NCI-H2081 (cell line): ENCODE measurements at regions not wholly inside any gene's neighbourhood (a gene's known extent, or its start where the extent isn't known, plus 50 kb on each side); places are given as distances from the start of the nearest gene placed in this dataset.
"Not testable (repeated sequence)": the region's sequence is repeated elsewhere in the genome, so short reads cannot be mapped to it uniquely, and the experiment has no call there.

Experiments used
- DNase-seq, 2 experiments: peaks; one replicate each; lab custom pipeline; 2025; lab: John Stamatoyannopoulos, UW

- DNase-seq = no peak
Observed at GRCh38 chr22:49697047-49697446, 130.6 kb downstream of the BRD1 start.

- no peak for DNase-seq
Observed at GRCh38 chr22:49694462-49695260, 133.0 kb downstream of the BRD1 start.

GRCh38 chr22:49693848-49694247 is 133.8 kb downstream of the BRD1 start:
- DNase-seq = no peak

- no peak for DNase-seq
Observed at GRCh38 chr22:49693416-49693815, 134.3 kb downstream of the BRD1 start.

- DNase-seq = no peak
Observed at GRCh38 chr22:49692499-49693225, 135.0 kb downstream of the BRD1 start.

- no peak for DNase-seq
Observed at GRCh38 chr22:49691256-49691655, 136.4 kb downstream of the BRD1 start.

- no peak for DNase-seq
Observed at GRCh38 chr22:49690454-49690853, 137.2 kb downstream of the BRD1 start.

- no peak for DNase-seq
Observed at GRCh38 chr22:49689858-49690257, 137.8 kb downstream of the BRD1 start.

GRCh38 chr22:49689255-49689770 is 138.4 kb downstream of the BRD1 start:
- DNase-seq = no peak

- DNase-seq = no peak
Observed at GRCh38 chr22:49688516-49689254, 139.0 kb downstream of the BRD1 start.

- no peak for DNase-seq
Observed at GRCh38 chr22:49687786-49688515, 139.7 kb downstream of the BRD1 start.

- no peak for DNase-seq
Observed at GRCh38 chr22:49687333-49687732, 140.3 kb downstream of the BRD1 start.

- DNase-seq = no peak
Observed at GRCh38 chr22:49686495-49687219, 141.0 kb downstream of the BRD1 start.

GRCh38 chr22:49685686-49686085 is 142.0 kb downstream of the BRD1 start:
- no peak for DNase-seq

- DNase-seq = no peak
Observed at GRCh38 chr22:49685116-49685515, 142.6 kb downstream of the BRD1 start.

GRCh38 chr22:49683032-49683431 is 144.6 kb downstream of the BRD1 start:
- no peak for DNase-seq

- DNase-seq = not testable (repeated sequence)
Observed at GRCh38 chr22:49680819-49681218, 146.9 kb downstream of the BRD1 start.

GRCh38 chr22:49678842-49679170 is 148.9 kb downstream of the BRD1 start:
- no peak for DNase-seq

- DNase-seq = no peak
Observed at GRCh38 chr22:49678137-49678841, 149.4 kb downstream of the BRD1 start.

GRCh38 chr22:49677495-49677889 is 150.2 kb downstream of the BRD1 start:
- DNase-seq = no peak
